Glomerular endothelial cell (primary cell): ENCODE measurements at regions not wholly inside any gene's neighbourhood (a gene's known extent, or its start where the extent isn't known, plus 50 kb on each side); places are given as distances from the start of the nearest gene placed in this dataset.
"Not testable (repeated sequence)": the region's sequence is repeated elsewhere in the genome, so short reads cannot be mapped to it uniquely, and the experiment has no call there.

Source experiments
- DNase-seq: peaks from one replicate; pipeline ENCODE4 v3.0.0-alpha.2; 2011; ENCODE audit warnings: low read depth, low spot score; ENCODE audit errors: extremely low read depth

DNA sequence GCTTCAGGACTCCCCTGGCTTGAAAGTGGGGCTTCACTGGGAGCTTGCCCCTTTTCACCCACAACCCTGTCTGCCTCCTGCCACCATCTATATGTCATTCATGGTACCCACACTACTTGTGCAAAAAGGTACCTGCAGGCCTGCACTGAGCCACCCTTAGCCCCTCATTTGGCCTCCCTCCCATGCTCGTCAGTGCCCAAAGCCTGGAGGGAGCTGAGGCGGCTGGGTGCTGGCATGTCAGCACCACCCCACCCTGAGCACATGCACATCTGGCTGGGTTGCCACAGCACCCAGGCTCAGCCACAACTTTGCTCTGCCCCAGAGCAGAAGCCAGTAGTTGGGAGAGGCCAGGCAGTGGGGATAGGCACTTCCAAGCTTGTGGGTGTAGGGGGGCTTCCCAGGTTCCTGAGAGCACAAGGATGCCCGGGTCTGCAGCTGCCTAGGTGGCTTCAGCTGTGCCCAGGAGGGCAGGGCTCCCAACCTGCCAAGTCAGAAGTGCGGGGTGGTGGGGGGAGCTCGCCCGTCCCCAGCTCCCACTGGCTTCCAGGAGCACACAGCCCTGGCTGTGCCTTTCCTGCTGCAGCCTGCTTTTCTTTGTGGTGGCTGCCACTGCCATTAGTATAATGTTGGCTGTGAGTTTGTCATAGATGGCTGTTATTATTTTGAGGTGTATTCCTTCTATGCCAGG is 1054.6 kb upstream of the EPHA6 start:
- no peak for DNase-seq

DNA sequence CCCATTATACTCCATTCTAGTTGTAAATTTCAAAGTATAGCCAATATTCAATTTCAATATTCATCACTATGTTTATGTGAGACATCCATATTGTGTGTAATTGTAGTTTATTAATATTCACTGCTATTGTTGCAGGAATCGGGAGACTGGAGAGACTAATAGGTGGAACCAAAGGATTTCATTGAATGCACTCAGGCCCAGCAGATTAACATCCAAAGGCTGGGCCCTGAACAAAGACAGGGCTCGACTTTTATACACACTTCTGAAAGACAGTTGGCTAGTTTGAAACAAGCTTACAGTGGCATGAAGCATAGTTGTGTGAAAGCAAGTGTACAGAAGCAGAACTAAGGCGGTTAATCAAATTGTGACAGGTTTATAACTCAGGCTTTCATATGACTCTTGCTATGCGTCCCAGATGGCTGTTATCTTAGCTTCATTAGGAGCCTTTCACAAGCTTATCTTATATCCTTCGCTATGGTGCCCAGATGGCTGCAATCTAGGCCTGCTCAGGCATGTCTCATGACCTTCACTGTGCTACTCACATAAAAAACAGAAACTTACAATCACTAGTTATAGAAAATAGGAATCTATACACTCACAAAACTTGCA is 1038.8 kb upstream of the EPHA6 start:
- DNase-seq = no peak

DNA sequence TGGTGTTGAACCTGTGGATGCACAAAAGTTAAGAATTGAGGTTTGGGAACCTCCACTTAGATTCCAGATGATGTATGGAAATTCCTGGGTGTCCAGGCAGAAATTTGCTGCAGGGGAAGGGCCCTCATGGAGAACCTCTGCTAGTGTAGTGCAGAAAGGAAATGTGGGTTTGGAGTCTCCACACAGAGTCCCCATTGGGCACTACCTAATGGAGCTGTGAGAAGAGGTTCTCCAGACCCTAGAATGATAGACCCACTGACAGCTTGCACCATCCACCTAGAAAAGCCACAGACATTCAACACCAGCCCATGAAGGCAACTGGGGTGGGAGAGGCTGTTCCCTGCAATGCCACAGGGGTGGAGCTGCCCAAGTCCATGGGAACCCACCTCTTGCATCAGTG is 1032.8 kb upstream of the EPHA6 start:
- no peak for DNase-seq

DNA sequence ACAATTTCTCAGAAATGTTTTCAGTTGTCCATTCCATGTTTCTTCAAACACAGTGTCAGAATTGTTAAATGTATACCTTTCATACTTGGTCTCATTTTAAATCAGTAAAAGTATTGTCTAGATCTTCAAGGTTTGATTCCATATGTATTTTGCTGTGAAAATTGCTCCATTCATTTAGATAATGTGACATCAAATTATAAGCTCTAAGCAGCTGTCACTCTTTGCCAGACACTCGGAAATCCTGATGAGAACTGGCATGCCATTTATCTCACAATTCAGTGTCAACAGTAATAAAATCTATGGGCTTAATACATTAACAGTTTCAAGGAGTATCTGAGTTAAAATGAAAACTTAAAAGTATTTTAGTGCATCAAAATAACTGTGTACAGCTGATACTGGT is 1025.3 kb upstream of the EPHA6 start:
- no peak for DNase-seq

DNA sequence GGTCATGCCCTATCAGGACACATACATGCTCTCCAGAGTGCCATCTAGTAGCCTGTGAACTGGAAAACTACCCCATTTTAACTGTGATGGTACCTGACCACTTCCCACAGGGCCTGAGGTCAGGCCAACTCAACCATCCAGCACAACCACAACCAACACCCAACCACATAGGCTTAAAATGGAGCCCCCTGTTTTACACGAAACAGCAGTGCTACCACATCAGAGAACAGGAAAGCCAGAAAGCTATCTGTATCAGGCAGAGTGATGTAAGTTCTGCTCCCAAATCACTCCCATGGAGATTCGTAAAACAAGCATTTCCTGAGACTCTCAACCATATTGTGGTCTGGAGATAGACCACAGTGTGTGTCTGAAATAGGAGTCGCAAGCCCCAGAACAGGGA is 1017.3 kb upstream of the EPHA6 start:
- no peak for DNase-seq

DNA sequence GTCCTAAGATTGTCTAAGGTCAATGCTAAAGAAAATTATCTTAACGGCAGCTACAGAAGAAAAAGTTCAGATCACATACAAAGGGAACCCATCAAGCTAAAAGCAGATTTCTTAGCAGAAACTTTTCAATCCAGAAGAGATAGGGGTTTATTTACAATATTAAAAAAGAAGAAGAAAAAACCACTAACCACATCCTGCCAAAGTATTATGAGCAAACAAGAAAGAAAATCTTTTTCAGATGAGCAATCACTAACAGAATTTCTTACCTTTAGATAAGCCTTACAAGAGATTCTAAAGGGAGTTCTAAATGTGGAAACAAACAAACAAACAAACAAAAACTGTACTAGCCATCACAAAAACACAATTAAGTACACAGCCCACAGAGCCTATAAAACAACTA is 1015.8 kb upstream of the EPHA6 start:
- no peak for DNase-seq

DNA sequence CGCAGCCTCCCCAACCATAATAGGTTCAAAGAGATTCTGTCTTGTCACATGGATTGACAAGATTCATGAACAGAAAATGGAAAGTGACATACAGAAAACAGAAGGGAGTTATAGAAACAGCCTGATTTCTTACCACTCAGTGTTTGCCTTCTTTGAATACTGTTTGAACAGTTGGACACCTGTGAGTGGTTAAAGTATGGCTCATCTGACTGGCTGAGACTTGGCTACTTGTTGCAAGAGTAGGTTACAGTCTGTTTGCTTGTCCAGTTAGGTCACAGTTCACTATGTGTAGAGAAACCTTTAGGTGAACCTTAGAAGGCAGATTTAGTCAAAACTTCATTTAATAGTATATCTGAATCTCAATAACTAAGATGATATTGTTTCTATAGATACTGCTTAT is 1003.9 kb upstream of the EPHA6 start:
- DNase-seq = no peak

DNA sequence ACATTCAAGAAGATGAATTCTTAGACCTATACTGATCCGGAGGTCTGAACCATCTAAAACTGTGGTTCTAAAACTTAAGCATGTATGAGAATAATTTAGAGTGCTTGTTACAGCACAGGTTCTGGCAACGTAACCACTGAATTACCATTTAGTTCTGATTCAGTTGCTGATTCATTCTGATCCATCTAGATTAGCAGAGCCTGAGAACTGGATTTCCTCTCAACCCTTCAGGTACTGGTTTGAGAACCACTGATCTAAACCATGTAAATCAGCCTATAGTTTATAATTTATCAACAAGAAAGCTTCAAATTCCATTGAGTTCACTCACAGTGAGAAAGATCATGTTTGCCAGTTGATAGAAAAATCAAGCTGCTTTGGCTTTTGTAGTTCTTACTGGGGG is 1001.1 kb upstream of the EPHA6 start:
- no peak for DNase-seq

DNA sequence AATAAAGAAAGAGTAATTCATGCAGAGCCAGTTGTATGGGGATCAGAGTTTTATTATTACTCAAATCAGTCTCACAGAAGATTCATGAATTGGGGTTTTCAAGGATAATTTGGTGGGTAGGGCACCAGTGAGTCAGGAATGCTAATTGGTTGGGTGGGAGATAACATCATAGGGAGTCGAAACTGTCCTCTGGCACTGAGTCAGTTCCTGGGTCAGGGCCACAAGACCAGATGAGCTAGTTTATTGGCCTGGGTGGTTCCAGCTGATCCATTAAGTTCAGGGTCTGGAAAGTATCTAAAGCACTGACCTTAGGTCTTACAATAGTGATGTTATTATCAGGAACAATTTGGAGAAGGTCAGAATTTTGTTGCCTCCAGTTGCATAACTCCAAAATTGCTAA is 998.6 kb upstream of the EPHA6 start:
- DNase-seq = no peak

DNA sequence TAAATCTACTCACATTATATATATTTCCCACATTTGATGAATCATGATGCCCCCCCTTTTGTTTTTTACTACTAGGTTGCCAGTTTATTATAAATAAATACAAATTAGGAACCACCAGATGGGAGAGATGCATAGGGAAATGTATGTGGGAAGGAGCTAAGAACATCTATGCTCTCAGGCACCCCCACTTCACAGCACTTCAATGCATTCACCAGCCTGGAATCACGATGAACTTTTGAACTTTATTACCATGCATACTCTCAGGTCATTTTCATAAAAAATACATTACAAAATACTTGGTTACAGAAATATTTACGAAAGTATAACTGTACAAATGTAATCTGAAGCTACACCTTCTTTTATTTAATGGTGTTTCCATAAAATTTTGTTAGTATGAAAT is 988.0 kb upstream of the EPHA6 start:
- DNase-seq = no peak

DNA sequence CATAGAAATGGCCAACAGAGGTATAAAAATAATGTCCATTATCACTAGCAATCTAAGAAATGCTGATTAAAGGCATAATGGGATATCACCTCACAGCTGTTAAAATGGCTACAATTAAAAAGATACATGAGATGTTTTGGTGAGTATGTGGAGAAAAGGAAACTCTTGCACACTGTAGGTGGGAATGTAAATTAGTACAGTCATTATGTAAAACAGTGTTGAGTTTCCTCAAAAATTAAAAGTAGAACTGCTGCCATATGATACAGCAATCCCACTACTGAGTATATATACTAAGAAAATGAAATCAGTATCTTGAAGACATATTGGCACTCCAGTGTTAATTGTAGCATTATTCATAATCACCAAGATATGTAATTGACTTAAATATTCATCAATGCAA is 982.2 kb upstream of the EPHA6 start:
- no peak for DNase-seq

DNA sequence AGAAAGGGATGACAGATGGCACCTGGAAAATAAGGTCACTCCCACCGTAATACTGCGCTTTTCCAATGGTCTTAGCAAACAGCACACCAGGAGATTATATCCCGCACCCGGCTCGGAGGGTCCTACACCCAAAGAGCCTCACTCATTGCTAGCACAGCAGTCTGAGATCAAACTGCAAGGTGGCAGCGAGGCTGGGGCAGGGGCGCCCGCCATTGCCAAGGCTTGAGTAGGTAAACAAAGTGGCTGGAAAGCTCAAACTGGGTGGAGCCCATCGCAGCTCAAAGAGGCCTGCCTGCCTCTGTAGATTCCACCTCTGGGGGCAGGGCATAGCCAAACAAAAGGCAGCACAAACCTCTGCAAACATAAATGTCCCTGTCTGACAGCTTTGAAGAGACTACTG is 953.8 kb upstream of the EPHA6 start:
- not testable (repeated sequence) for DNase-seq

DNA sequence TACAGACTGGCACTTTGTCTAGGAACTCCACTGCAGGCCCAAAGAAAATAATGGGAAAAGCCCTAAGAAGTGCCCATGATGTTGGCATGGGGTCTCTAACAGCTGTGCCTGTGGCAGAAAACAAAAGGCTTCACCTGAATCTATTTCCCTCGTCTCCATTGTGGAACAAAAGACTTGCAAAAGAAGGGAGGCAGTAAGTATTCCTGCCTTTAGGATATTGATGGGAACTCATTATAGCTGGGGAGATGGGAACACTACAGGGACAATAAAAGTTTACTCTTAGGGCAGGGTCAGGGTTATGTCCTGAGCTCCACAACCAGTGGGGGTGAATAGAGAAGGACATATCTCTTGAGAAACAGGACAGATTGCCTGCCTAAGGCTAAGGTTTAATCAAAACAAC is 930.6 kb upstream of the EPHA6 start:
- no peak for DNase-seq

DNA sequence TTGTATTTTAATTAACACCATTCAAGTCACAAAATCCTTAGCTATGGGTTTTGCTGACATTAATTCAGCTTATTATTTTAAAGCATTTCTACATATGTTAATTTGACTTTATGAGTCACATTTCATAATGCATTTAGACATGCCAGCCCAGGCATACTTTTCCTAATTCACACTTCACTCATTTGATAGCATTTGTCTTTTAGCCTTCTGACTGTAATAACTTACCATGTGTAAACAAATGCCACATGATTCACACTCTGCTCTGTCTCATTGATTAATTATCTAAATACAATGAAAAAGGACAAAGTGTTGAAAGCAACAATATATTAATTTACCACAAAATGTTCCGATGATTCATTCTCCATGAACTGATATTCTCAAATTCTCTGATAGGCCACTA is 927.8 kb upstream of the EPHA6 start:
- DNase-seq = no peak

DNA sequence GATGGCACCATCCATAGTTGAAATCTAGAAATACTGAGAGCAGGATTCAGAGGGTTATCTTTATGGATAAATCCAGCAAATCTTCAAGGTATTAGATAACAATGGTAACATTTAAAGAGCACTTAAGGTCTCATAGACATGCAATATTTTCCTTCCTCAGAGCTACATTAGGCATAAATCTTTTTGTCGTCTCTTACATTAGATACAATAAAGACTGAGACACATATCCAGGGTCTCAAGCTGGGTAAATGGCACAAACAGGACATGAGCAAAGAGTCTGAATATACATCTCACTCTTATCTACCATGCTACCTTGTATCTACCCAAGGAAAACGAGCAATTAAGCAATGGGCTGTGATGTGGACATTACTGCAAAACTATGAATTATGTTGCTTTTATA is 927.3 kb upstream of the EPHA6 start:
- DNase-seq = no peak

DNA sequence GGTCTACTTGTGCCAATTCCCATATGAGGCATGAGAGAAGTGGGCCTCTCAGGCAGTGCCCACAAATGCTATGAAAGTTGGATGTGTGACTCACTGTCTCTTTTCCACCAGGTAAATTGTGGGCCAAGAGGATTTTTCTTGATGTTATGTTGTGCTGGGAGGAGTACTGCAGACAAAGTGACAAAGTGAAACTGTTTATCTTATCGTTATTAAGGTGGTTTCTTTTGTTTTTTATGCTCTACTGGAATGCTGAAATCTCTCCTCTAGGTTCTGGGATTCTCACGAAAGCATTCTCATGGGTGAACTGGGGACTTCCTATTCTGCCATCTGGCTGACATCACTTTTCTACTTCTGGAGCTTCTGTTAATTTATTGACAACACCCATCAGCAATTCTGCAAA is 919.6 kb upstream of the EPHA6 start:
- DNase-seq = no peak

DNA sequence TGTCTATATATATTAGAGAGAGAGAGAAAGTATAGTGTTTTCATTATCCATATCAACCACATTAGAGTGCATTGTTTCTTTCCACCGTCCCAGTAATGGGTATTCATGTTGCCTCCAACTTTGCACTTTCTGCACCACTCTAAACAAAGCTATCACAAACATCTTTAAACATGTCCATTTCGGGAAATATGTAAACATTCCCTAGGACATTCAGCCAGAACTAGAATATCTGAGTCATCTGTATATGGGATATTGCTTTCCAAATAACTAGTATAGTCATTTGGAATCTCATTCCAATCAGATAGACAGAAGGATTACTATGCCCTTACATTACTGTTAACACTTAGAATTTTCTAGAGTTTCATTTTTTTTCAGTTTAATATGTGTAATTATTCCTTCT is 914.9 kb upstream of the EPHA6 start:
- DNase-seq = peak; percentile 12

DNA sequence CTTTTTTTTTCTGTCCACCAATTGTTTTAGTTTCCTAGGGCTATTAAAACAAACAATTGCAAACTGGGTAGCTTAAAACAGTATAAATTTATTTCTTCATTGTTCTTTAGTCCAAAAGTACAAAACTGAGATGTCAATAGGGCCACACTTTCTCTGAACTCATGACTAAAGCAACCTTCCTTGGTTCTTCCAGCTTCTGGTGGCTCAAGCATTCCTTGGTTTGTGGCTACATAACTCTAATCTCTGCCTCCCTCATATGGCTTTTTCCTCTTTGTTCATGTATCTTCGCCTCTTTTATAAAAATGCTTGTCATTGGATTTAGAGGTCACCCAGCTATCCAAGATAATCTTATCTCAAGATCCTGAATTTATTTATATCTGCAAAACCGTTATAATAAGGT is 914.5 kb upstream of the EPHA6 start:
- DNase-seq = no peak

DNA sequence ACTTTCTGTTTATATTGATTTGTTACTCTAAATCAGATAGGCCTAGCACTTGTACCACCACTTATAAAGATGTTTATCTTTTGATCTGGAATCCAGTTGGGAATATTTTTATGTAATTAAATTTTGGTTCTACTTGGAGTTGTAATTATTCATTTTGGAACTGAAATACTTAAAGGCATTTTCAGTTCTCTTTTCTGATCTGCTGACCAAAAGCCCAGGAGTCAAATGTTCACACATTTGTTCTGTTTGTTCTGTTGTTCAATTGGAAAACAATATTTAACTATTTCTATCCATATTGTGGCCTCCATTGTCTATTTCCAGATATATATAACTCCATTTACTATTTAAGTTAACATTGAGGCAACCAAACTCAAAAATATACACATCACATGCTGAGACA is 912.4 kb upstream of the EPHA6 start:
- no peak for DNase-seq

DNA sequence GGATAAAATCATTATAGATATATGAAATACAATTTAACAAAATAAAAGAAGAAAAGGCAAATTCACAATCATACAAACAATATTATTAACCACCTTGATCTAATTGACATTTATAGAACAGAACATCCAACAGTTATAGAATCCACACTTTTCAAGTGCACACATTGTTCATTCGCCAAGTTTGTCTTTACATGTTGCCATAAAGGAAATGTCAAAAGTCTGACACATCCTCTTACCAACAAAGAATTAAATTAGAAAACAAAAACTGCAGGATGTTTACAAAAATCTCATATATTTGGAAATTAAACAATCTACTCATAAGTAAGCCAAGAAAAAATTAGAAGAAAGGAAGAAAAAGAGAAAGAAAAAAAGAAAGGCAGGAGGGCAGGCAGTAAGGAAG is 909.2 kb upstream of the EPHA6 start:
- peak; percentile 12 for DNase-seq

DNA sequence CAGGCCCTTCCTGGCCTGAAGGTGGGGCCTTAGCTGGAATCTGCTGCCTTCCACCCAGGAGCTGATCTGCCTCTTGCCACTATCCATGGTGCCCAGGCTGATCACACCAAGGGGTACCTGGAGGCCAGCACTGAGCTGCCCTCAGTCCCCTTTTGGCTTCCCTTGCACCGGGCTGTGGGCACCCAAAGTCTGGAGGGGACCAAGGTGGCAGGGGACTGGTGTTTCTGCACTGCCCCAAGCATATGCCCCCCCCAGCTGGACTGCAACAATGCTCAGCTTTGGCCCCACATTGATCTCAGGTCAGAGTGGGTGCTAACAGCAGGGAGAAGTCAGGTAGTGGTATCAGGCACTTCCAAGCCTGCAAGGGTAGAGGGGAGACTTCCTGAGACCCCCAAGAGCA is 902.6 kb upstream of the EPHA6 start:
- DNase-seq = no peak

DNA sequence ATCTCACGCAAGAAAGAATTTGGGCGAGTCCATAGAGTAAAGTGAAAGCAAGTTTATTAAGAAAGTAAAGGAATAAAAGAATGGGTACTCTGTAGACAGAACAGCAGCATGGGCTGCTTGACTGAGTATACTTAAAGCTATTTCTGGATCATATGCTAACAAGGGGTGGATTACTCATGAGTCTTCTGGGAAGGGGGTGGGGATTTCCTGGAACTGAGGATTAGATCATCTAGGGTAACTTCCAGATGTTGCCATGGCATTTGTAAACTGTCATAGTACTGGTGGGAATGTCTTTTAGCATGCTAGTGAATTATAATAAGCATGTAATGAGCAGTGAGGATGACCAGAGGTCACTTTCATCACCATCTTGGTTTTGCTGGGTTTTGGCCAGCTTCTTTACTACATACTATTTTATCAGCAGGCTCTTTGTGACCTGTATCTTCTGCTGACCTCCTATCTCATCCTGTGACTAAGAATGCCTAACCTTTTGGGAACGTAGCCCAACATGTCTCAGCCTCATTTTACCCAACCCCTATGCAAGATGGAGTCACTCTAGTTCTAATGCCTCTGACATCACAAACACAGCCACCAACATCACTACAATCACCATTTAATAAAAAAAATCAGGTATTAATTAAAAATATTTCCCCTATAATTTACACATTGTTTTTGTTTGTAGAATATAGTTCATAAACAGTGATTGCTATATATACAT is 890.7 kb upstream of the EPHA6 start:
- DNase-seq = peak; percentile 76
